AG04450 (cell line): ENCODE measurements at regions not wholly inside any gene's neighbourhood (a gene's known extent, or its start where the extent isn't known, plus 50 kb on each side); places are given as distances from the start of the nearest gene placed in this dataset.

Experiments
- CTCF ChIA-PET: fragments of 300-600, 350-600 bp; formaldehyde crosslinking; extraction: SDS; loops from one replicate; lab custom pipeline; 2022; ENCODE audit warnings: antibody characterized with exemption, inconsistent platforms; lab: Charles Lee
- POLR2A ChIA-PET: fragments of 350-600 bp; formaldehyde crosslinking; extraction: SDS; loops from one replicate; lab custom pipeline; 2021; ENCODE audit warnings: antibody characterized with exemption, inconsistent platforms; lab: Yijun Ruan, JAX
- DNase-seq: peaks from one replicate; pipeline ENCODE4 v3.0.0-alpha.2; 2011; ENCODE audit warnings: low read depth, low spot score
- H3K27ac ChIP-seq: one replicate; pipeline ENCODE4 v1.5.1; 2012; ENCODE audit warnings: low read depth, low read length, control low read depth
- H3K27me3 ChIP-seq: one replicate; pipeline ENCODE4 v1.6.0; 2012; ENCODE audit warnings: low read length; ENCODE audit not compliant: control insufficient read depth, insufficient read depth
- H3K4me3 ChIP-seq: 2 replicates; pipeline ENCODE4 v1.5.1; 2011; ENCODE audit warnings: mild to moderate bottlenecking, low read depth, low read length, control low read depth
- H3K9me3 ChIP-seq: 2 replicates; pipeline ENCODE4 v1.5.1; 2012; ENCODE audit warnings: low read length; ENCODE audit not compliant: control insufficient read depth, insufficient read depth
- TF ChIP-seq, protein P1 (sequence below): IDR thresholded peaks from 2 replicates; pipeline ENCODE4 v1.5.1; 2011; ENCODE audit warnings: low read depth, low read length, control low read depth, inconsistent platforms

- CTCF ChIA-PET, result no interaction called here
- DNase-seq, result no peak
- POLR2A ChIA-PET, result no interaction called here
- Histone ChIP-seq H3K9me3 (no peaks in the 10 kb centered on the region; the same call in 1 of the 2 replicates), H3K4me3 (no peak overlapping the region), H3K27ac (no peak overlapping the region), H3K27me3 (no peaks in the 10 kb centered on the region)
- TF ChIP-seq, protein P1, sequence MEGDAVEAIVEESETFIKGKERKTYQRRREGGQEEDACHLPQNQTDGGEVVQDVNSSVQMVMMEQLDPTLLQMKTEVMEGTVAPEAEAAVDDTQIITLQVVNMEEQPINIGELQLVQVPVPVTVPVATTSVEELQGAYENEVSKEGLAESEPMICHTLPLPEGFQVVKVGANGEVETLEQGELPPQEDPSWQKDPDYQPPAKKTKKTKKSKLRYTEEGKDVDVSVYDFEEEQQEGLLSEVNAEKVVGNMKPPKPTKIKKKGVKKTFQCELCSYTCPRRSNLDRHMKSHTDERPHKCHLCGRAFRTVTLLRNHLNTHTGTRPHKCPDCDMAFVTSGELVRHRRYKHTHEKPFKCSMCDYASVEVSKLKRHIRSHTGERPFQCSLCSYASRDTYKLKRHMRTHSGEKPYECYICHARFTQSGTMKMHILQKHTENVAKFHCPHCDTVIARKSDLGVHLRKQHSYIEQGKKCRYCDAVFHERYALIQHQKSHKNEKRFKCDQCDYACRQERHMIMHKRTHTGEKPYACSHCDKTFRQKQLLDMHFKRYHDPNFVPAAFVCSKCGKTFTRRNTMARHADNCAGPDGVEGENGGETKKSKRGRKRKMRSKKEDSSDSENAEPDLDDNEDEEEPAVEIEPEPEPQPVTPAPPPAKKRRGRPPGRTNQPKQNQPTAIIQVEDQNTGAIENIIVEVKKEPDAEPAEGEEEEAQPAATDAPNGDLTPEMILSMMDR, result no peak
These were observed 53.6 kb upstream of the FMOD start for GRCh38 chr1:203404546-203404945.

DNA sequence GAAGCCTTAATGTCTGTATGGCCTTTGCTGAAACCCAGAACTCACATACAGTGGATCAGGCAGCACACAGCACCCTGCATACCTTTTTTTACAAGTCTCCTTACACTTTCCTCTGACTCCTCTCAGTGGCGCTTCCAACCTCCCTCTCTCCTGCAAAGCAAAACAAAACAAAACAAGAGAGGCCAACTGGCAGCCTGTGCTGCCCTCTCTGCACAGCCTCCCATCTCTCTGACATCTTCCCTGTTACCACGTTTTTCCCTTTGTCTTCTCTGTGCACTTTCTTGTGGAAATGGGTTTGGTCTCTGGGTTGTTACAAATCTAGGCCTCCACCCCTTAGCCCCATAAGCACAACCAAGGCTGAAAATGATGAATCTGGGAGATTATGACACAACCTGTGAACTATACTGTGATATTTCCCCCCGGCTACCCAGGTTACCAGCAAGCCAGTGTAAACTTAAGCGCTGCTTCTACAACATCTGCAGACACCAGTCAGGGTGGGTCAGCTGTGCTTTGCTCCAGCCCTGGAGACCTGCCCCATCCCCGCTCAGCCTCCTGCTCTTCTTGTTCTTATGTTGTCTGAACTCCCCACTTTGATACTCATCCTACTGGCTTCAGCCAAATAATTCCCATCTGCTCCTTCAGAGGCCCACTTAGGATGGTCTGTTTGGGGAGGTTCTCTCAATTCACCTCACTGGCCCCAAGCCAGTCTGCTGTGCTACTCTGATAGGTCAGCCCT, 54.9 kb upstream of the FMOD start:
- Histone ChIP-seq H3K27me3 (no peaks in the 10 kb centered on the region), H3K27ac (no peak overlapping the region), H3K4me3 (no peak overlapping the region), H3K9me3 (no peaks in the 10 kb centered on the region; the same call in 1 of the 2 replicates)
- DNase-seq, result no peak
- POLR2A ChIA-PET, result no interaction called here
- CTCF ChIA-PET, result interaction anchor here (0.6 kb wide), 1 partner anchor 1903 kb away, joined by 3 read pairs; no protein-coding TSS in a partner anchor
- TF ChIP-seq, protein P1, result no peak

DNA sequence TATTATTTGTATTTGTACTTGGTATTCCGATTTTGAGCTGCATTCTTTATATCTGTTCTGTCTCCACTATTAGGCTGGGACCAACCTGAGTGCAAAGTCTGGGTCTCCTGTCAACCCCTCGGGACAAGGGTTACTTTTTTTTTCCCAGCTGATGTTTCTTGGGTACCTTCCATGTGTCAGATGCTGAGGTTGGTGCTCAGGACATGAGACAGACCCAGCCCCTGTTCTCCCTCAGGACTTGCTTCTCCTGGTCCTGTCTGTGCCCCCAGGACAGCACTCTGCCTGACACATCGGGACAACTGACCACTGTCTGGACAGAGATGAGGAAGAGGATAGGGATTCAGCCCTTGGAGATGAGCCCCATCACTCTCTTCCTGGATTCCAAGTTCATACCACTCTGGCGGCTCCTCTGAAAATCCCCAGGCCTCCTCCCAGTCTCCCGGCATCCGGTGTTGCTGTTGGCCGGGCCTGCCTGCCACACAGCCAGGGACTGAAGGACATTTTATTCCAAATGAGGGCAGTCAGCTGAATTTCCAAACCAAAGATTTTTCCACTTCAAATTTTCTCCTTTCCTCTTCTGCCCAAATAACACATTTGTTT, 55.6 kb upstream of the FMOD start:
- H3K27ac ChIP-seq, result no peak overlapping the region
- no peaks in the 10 kb centered on the region for H3K27me3 ChIP-seq
- CTCF ChIA-PET, result interaction anchor here (0.6 kb wide), 1 partner anchor 1904 kb away, joined by 3 read pairs; no protein-coding TSS in a partner anchor
- H3K9me3 ChIP-seq, result peaks cover 2% of the 10 kb centered on the region; the same call in 1 of the 2 replicates
- DNase-seq, result no peak
- TF ChIP-seq, protein P1, result no peak
- no peak overlapping the region for H3K4me3 ChIP-seq
- POLR2A ChIA-PET, result no interaction called here

GRCh38 chr1:203407296-203407695, 56.4 kb upstream of the FMOD start:
- DNase-seq, result no peak
- Histone ChIP-seq H3K4me3 (no peak overlapping the region), H3K9me3 (peaks cover 5% of the 10 kb centered on the region; the same call in 1 of the 2 replicates), H3K27me3 (no peaks in the 10 kb centered on the region), H3K27ac (no peak overlapping the region)
- ChIA-PET CTCF (interaction anchor here (0.6 kb wide), 2 partner anchors 35 to 1959 kb away, joined by 3 to 9 read pairs; no protein-coding TSS in a partner anchor), POLR2A (no interaction called here)
- TF ChIP-seq, protein P1, result no peak
